Fibroblast of mammary gland (primary cell): ENCODE measurements at regions not wholly inside any gene's neighbourhood (a gene's known extent, or its start where the extent isn't known, plus 50 kb on each side); places are given as distances from the start of the nearest gene placed in this dataset.

Experiments
- DNase-seq: peaks from one replicate; pipeline ENCODE4 v3.0.0-alpha.2; 2010; ENCODE audit warnings: low read depth
- H3K4me3 ChIP-seq: 2 replicates; pipeline ENCODE4 v1.5.1; 2011; ENCODE audit warnings: low read depth, mild to moderate bottlenecking, low read length, moderate library complexity; ENCODE audit not compliant: control insufficient read depth
- CTCF ChIP-seq: conservative IDR thresholded peaks from 2 replicates; pipeline ENCODE4 v1.5.1; 2011; ENCODE audit warnings: low read depth, low read length, inconsistent platforms; ENCODE audit not compliant: control insufficient read depth, insufficient read depth

GRCh38 chr16:85501900-85502299, 111.2 kb upstream of the GSE1 start:
- DNase-seq, result no peak
- no peak overlapping the region for H3K4me3 ChIP-seq
- no peak for TF ChIP-seq CTCF

- DNase-seq, result no peak
- H3K4me3 ChIP-seq, result no peak overlapping the region
- TF ChIP-seq CTCF, result no peak
Measured at GRCh38 chr16:85502357-85502756, 110.8 kb upstream of the GSE1 start.

DNA sequence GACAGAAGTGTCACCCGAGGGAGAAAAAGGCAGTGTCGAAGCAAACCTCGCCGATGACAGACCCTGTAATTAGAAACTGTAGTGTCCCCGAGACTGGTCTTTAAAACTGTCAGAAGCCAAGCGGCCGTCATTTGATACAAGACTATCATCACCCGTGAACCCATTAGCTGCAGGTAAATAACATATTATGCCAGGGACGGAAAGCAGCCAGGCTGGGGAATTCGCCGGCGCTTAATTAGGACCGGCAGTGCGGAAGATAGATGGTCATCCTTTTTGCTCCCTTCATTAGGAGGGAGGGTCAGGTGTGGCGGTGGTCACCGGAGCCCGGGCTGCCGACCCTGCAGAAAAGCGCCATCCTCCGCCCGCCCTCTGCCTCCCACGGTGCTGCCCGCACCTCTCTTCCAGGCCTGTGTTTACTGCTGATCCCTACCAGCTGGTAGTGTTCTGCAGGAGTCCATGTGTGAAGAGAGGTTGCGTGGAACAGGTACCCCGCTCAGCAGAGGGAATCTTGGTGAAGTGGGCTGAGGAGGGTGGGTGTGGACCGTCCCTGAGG, 109.4 kb upstream of the GSE1 start:
- H3K4me3 ChIP-seq, result no peak overlapping the region
- no peak for TF ChIP-seq CTCF

GRCh38 chr16:85504242-85504641, 108.9 kb upstream of the GSE1 start:
- no peak overlapping the region for H3K4me3 ChIP-seq
- TF ChIP-seq CTCF, result no peak

More for the DNA sequence above, 109.4 kb upstream of the GSE1 start:
- DNase-seq, result no peak

GRCh38 chr16:85505794-85506634, 107.1 kb upstream of the GSE1 start:
- no peak for TF ChIP-seq CTCF
- DNase-seq, result no peak
- H3K4me3 ChIP-seq, result no peak overlapping the region

More at GRCh38 chr16:85504242-85504641, 108.9 kb upstream of the GSE1 start:
- no peak for DNase-seq

DNA sequence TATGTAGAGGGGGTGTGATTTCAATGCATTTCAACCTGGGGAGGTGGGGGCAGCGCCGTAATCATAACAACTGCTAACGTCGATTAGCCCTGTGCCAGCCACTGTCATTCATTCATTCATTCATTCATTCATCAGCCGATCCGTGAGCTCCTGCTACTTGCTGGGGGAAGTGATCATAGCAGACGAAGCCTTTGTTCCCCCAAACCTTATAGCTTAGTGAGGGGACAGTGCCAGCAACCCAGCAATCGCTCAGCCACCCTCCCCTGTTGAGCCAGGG, 106.5 kb upstream of the GSE1 start:
- TF ChIP-seq CTCF, result no peak
- no peak overlapping the region for H3K4me3 ChIP-seq
- DNase-seq, result no peak
